Midbrain (tissue), 1 donor: ENCODE measurements at regions not wholly inside any gene's neighbourhood (a gene's known extent, or its start where the extent isn't known, plus 50 kb on each side); places are given as distances from the start of the nearest gene placed in this dataset.
"Not testable (repeated sequence)": the region's sequence is repeated elsewhere in the genome, so short reads cannot be mapped to it uniquely, and the experiment has no call there.

Experiments
- DNase-seq: peaks from one replicate; lab custom pipeline; 2025; lab: John Stamatoyannopoulos, UW

- no peak for DNase-seq
Measured at GRCh38 chr2:52465287-52465686, 1302.3 kb upstream of the CHAC2 start.

DNA sequence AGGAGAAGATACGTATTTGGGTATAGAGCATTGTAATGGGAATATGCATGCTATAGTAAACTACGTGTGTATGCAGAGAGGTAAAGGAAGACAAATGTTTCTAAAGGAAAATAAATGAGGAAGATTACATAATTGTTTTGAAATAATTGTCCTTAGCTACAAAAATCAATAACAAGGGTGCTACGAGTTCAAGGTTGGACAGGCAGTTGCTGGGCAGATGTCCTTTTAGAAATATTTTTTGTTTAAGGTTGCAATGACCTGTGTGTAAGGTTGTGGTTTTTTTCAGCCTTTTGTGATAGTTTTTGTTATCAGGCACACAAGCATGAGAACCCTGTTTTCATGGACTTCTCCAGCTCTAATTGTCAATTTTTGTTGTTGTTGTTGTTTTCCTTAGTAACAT lies 1304.1 kb upstream of the CHAC2 start:
- no peak for DNase-seq

DNA sequence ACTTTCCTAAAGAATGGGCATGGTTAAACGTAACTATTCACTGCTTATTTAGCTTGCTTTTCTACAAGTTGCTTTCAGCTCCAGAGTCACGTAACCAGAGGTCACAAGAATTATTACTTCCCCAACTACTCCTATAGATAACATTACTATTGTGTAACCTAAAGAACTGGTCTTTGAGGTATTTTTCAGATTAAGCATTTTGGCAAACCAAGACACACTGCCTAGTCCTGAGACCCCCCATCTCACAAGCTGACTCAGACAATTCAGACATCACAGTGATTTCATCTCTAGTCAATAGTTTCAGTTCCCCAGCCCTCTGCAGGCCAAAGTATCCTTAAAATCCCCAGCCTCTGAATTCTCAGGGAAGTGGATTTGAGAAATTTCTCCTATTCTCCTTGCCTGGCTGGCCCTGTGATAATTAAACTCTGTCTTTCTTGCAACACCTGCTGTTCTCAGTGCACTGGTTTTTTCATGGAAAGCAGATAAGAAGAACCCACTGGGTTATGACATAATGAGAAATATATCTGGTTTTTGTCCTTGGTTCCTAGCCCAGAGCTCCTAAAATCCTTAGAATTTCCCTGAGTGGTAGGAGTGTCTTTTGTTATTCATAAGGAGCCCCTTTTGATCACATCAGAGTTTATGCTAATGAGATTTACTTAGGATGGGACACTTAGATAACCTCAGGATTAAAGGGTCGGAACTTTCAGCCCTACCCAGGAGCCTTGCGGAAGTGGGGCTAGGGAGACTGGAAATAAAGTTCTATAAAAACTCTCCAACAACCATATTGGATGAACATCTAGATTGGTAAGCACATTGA lies 1310.8 kb upstream of the CHAC2 start:
- no peak for DNase-seq

DNA sequence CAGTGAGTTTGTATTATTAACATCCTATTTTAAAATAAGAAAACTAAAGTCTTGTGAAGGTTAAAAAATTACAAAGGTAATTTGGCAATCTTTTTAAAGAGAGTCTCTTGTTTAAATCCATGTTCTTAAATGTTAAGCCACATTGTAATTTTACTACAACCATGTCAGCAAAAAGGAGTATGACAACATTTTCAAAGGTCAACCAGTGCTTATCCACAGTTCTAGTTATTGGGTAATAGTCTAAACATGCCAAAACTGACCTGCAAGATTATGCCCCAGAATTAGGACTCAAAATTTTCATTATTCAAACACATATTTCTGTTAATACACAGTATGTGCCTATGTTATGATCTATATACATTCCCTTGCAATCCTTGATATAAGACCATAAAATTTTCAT lies 1312.6 kb upstream of the CHAC2 start:
- no peak for DNase-seq

DNA sequence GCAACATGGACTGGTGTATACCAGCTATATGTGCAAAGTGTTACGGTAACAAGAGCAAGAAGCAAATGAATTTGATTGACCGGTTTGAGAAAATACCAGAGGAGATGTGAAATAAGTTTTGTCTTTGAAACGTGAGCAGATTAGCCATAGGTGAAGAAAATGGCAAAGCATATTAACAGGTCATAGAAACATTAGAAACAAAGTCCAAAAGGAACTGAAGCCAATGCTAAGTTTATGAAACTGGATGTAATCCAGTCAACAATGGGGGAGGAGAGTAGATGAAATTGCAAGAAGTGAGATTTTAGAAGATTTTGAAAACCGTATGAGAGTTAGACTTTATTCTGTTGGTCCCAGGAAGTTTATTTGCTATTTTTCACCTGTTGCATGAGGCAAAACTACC lies 1315.4 kb upstream of the CHAC2 start:
- DNase-seq: no peak

DNA sequence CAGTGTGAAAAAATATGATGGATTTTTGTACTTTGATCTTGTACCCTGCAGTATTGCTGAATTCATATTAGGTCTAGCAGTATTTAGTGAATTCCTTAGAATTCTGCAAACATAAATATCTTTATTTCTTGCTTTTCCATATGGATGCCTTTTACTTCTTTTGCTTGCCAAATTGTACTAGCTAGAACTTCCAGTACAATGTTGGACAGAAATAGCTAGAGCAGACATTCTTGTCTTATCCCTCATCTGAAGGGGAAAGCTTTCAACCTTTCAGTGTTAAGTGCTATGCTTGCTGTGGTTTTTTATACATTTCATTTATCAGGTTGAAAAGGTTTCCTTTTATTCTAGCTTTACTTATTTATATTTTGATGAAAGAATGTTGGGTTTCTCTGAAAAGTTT lies 1321.9 kb upstream of the CHAC2 start:
- DNase-seq: no peak

- no peak for DNase-seq
Measured at GRCh38 chr2:52431352-52431760, 1336.2 kb upstream of the CHAC2 start.

- no peak for DNase-seq
Measured at GRCh38 chr2:52429740-52430139, 1337.9 kb upstream of the CHAC2 start.

DNA sequence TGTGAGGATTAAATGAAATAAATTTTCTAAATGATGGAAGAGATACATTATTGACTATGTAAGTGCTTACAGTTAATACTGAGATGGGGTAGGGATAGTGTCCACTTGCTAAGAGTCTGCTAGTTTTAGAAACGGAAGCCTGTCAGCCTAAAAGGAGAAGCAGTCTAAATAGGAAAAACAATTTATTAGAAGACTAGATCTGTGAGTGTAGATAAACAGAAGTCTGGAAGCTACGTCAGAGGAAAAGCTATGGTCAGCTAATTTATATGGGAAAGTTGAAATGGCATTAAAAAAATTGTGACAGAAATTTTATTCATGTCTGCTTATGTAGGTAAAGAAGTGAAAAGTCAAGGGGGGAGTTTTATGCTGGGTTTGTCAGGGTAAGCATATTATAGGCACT lies 1338.4 kb upstream of the CHAC2 start:
- DNase-seq: no peak

DNA sequence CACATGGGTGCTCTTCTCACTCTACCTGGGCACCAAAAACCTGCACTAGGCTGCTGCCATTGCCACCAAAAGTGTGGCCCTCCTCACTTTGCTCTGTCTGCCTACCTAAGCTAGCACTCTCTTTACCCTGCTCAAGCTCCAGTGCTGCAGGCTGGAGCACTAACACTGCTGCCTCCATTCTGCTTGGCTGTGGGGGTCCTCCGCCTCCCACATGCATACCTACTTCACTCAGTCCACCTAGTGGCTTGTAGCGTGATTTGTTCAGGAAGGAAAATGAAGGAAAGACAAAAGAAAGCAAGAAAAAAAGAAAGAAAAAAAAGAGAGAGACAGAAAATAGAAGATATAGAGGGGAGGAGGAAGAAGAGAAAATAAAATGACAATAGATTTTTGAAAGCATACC lies 1339.4 kb upstream of the CHAC2 start:
- no peak for DNase-seq

- DNase-seq: no peak
Measured at GRCh38 chr2:52423655-52424054, 1343.9 kb upstream of the CHAC2 start.

DNA sequence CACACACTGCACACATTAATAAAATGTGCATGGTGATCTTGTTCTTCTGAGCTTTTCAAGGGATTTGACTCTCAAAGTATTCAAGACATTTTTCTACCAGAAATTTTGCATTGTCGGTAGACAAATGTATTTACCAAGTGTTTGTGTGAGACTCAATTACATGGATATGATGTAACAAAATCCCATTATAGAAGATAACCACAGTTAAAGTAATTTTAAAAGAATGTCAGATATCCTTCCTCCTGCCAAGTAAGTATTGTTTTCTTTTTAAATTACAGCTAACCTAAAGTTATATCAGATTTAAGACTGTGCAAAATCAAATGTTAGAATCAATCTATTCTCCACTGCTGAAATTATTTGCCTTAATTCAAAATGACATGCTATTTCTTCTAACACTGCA lies 1344.5 kb upstream of the CHAC2 start:
- DNase-seq: no peak

DNA sequence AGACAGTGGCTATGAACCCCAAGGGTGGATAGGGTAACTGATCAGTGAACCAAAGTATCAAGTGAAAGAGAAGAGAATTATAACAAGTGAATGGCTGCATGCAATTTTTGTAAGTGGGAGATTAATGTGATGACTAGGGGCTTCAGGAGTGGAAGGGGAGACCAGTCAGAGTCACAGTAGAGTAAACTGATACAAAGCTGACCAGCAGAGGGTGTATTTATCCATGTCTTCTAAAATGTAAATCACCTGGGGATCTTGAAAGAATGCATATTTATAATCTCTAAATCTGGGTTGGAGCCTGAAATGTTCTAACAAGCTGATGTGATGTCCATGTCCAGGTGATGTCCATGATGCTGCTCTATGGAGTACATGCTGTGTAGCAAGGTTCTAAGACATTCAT lies 1351.3 kb upstream of the CHAC2 start:
- no peak for DNase-seq

DNA sequence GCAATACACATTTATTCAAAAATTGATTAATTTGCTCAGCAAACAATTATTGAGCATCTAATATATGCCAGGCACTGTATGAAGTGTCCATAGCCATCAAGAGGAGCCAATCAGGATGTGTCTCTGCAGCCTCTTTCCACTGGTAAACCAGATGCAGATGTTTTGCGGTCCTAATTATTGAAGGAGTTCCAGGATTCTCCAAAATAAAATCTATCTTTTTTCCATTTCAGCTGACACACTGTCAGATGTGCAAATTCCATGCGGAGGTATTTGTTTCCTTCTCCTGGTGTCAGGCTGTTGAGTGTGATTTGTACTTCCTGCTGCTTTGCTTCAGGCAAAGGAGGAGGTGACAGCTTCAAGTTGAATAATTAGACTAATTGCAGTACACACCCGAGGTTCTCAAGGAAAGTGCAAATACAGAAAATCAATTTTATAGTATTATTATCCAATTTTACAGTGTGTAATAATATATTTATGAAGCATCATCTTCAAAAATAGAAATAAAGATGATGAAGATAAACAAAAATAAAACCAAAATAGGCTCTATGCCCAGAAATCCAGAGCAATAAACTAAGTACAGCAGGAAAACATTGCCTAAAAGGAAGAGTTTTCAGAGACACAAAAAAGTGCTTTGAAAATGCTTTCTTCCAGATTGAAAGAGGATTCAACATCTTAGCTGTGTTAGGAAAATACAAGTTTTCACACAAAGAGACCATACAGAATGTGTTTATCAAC lies 1352.9 kb upstream of the CHAC2 start:
- no peak for DNase-seq

GRCh38 chr2:52409308-52410118 lies 1358.1 kb upstream of the CHAC2 start:
- DNase-seq: not testable (repeated sequence)

DNA sequence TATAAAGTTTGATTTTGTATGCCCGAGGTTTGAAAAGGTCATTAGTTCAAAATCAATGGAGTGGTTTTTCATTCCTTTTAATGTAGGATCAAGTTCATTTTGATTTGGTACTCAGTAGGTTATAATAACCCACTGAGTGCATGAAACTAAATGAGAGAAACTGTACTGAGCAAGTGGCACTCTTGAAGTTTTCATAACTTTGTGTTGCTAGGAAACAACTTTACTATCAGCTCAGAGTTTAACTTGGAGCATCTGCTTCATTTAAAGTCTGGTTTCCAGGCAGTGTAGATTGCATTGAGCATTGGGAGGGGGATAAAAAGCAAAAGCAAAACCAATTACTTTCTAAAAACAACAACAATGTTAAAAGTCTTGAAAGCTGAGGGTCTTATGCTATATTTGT lies 1361.6 kb upstream of the CHAC2 start:
- DNase-seq: no peak

- no peak for DNase-seq
Measured at GRCh38 chr2:52404866-52405265, 1362.7 kb upstream of the CHAC2 start.

- DNase-seq: no peak
Measured at GRCh38 chr2:52404046-52404445, 1363.6 kb upstream of the CHAC2 start.

GRCh38 chr2:52402128-52402527 lies 1365.5 kb upstream of the CHAC2 start:
- no peak for DNase-seq

DNA sequence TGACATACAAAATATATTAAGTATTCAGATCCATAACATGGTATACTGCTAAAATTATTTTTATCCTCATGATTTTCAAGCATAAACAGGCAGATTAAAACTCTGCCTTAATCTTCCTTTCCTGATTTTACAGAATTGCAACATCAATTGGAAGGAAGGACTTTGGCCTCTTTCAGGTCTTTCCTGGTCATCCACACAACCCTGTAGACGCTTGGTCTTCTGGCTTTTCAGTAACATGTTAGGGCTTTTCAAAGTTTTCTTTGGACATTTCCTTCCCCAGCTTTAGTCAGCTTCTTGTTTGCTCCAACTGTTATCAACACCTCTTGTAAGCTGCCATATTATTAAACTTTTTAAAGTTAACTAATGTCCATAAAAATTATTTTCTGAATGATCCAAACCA lies 1364.9 kb upstream of the NRXN1 start:
- no peak for DNase-seq

- no peak for DNase-seq
Measured at GRCh38 chr2:52395912-52396311, 1364.0 kb upstream of the NRXN1 start.

- DNase-seq: no peak
Measured at GRCh38 chr2:52391621-52392020, 1359.7 kb upstream of the NRXN1 start.

GRCh38 chr2:52390651-52391050 lies 1358.7 kb upstream of the NRXN1 start:
- DNase-seq: no peak
